ENCODE measurements at regions not wholly inside any gene's neighbourhood (a gene's known extent, or its start where the extent isn't known, plus 50 kb on each side); places are given as distances from the start of the nearest gene placed in this dataset.
"Not testable (repeated sequence)": the region's sequence is repeated elsewhere in the genome, so short reads cannot be mapped to it uniquely, and the experiment has no call there.

GRCh38 chr12:126428769-126429168, 1363.5 kb downstream of the AACS start:
- H3K36me3 Mint-ChIP-seq = no peaks in the 10 kb centered on the region
- no peak overlapping the region for H3K27ac Mint-ChIP-seq
- peaks cover 8% of the 10 kb centered on the region for H3K9me3 Mint-ChIP-seq (ENCODE audit: low read depth)
- no peaks in the 10 kb centered on the region for H3K4me1 Mint-ChIP-seq (ENCODE audit: low read depth)
- H3K4me3 Mint-ChIP-seq = no peak overlapping the region
- H3K27me3 Mint-ChIP-seq = no peaks in the 10 kb centered on the region

GRCh38 chr12:126430921-126431320, 1365.7 kb downstream of the AACS start:
- no peak overlapping the region for H3K4me3 Mint-ChIP-seq
- no peak overlapping the region for H3K27ac Mint-ChIP-seq
- H3K27me3 Mint-ChIP-seq = no peaks in the 10 kb centered on the region
- no peaks in the 10 kb centered on the region for H3K36me3 Mint-ChIP-seq
- H3K4me1 Mint-ChIP-seq (ENCODE audit: low read depth) = no peaks in the 10 kb centered on the region
- H3K9me3 Mint-ChIP-seq (ENCODE audit: low read depth) = peaks cover 8% of the 10 kb centered on the region

GRCh38 chr12:126431767-126432166, 1366.5 kb downstream of the AACS start:
- H3K27ac Mint-ChIP-seq = no peak overlapping the region
- no peaks in the 10 kb centered on the region for H3K4me1 Mint-ChIP-seq (ENCODE audit: low read depth)
- no peak overlapping the region for H3K4me3 Mint-ChIP-seq
- H3K9me3 Mint-ChIP-seq (ENCODE audit: low read depth) = peaks cover 8% of the 10 kb centered on the region
- no peaks in the 10 kb centered on the region for H3K36me3 Mint-ChIP-seq
- no peaks in the 10 kb centered on the region for H3K27me3 Mint-ChIP-seq

- H3K9me3 Mint-ChIP-seq (ENCODE audit: low read depth) = peaks cover 8% of the 10 kb centered on the region
- H3K27me3 Mint-ChIP-seq = no peaks in the 10 kb centered on the region
- no peaks in the 10 kb centered on the region for H3K4me1 Mint-ChIP-seq (ENCODE audit: low read depth)
- no peak overlapping the region for H3K27ac Mint-ChIP-seq
- H3K36me3 Mint-ChIP-seq = no peaks in the 10 kb centered on the region
- no peak overlapping the region for H3K4me3 Mint-ChIP-seq
Measured at GRCh38 chr12:126432780-126433179, 1367.5 kb downstream of the AACS start.

- H3K27ac Mint-ChIP-seq = no peak overlapping the region
- H3K4me3 Mint-ChIP-seq = no peak overlapping the region
- H3K9me3 Mint-ChIP-seq (ENCODE audit: low read depth) = peaks cover 7% of the 10 kb centered on the region
- no peaks in the 10 kb centered on the region for H3K36me3 Mint-ChIP-seq
- H3K4me1 Mint-ChIP-seq (ENCODE audit: low read depth) = no peaks in the 10 kb centered on the region
- no peaks in the 10 kb centered on the region for H3K27me3 Mint-ChIP-seq
Measured at GRCh38 chr12:126434412-126434985, 1369.3 kb downstream of the AACS start.

- Mint-ChIP-seq H3K4me3 (no peak overlapping the region), H3K9me3 (ENCODE audit: low read depth) (no peaks in the 10 kb centered on the region), H3K27me3 (no peaks in the 10 kb centered on the region), H3K36me3 (no peaks in the 10 kb centered on the region), H3K27ac (no peak overlapping the region), H3K4me1 (ENCODE audit: low read depth) (no peaks in the 10 kb centered on the region)
Measured at GRCh38 chr12:126436041-126436440, 1370.8 kb downstream of the AACS start.

- no peaks in the 10 kb centered on the region for H3K27me3 Mint-ChIP-seq
Measured at GRCh38 chr12:126437934-126438333, 1372.7 kb downstream of the AACS start.

GRCh38 chr12:126443977-126444376, 1378.7 kb downstream of the AACS start:
- no peaks in the 10 kb centered on the region for H3K27me3 Mint-ChIP-seq
- no peak overlapping the region for H3K27ac Mint-ChIP-seq
- H3K9me3 Mint-ChIP-seq (ENCODE audit: low read depth) = peaks cover 3% of the 10 kb centered on the region
- H3K36me3 Mint-ChIP-seq = no peaks in the 10 kb centered on the region
- H3K4me1 Mint-ChIP-seq (ENCODE audit: low read depth) = no peaks in the 10 kb centered on the region
- no peak overlapping the region for H3K4me3 Mint-ChIP-seq

More at GRCh38 chr12:126437934-126438333, 1372.7 kb downstream of the AACS start:
- Mint-ChIP-seq H3K36me3 (no peaks in the 10 kb centered on the region), H3K27ac (no peak overlapping the region), H3K9me3 (ENCODE audit: low read depth) (no peaks in the 10 kb centered on the region), H3K4me1 (ENCODE audit: low read depth) (no peaks in the 10 kb centered on the region), H3K4me3 (no peak overlapping the region)

- Mint-ChIP-seq H3K4me1 (ENCODE audit: low read depth) (no peaks in the 10 kb centered on the region), H3K27ac (no peak overlapping the region), H3K4me3 (no peak overlapping the region), H3K9me3 (ENCODE audit: low read depth) (peaks cover 3% of the 10 kb centered on the region), H3K27me3 (no peaks in the 10 kb centered on the region), H3K36me3 (no peaks in the 10 kb centered on the region)
Measured at GRCh38 chr12:126447346-126447745, 1382.1 kb downstream of the AACS start.

GRCh38 chr12:126451809-126452208, 1386.6 kb downstream of the AACS start:
- no peaks in the 10 kb centered on the region for H3K4me1 Mint-ChIP-seq (ENCODE audit: low read depth)
- H3K36me3 Mint-ChIP-seq = no peaks in the 10 kb centered on the region
- H3K27ac Mint-ChIP-seq = no peak overlapping the region
- no peaks in the 10 kb centered on the region for H3K9me3 Mint-ChIP-seq (ENCODE audit: low read depth)
- H3K4me3 Mint-ChIP-seq = no peak overlapping the region
- H3K27me3 Mint-ChIP-seq = no peaks in the 10 kb centered on the region

- not testable (repeated sequence) for H3K9me3 Mint-ChIP-seq (ENCODE audit: low read depth); H3K27me3 Mint-ChIP-seq
Measured at GRCh38 chr12:126452686-126453085, 1387.5 kb downstream of the AACS start.

GRCh38 chr12:126454581-126454980, 1389.3 kb downstream of the AACS start:
- Mint-ChIP-seq H3K27ac (no peak overlapping the region), H3K4me1 (ENCODE audit: low read depth) (no peaks in the 10 kb centered on the region), H3K9me3 (ENCODE audit: low read depth) (no peaks in the 10 kb centered on the region), H3K4me3 (no peak overlapping the region), H3K36me3 (no peaks in the 10 kb centered on the region), H3K27me3 (no peaks in the 10 kb centered on the region)

More at GRCh38 chr12:126452686-126453085, 1387.5 kb downstream of the AACS start:
- not testable (repeated sequence) for H3K4me3 Mint-ChIP-seq; H3K4me1 Mint-ChIP-seq (ENCODE audit: low read depth); H3K27ac Mint-ChIP-seq; H3K36me3 Mint-ChIP-seq

GRCh38 chr12:126457776-126458175, 1392.5 kb downstream of the AACS start:
- Mint-ChIP-seq H3K4me3 (no peak overlapping the region), H3K27me3 (no peaks in the 10 kb centered on the region), H3K4me1 (ENCODE audit: low read depth) (no peaks in the 10 kb centered on the region), H3K36me3 (no peaks in the 10 kb centered on the region), H3K9me3 (ENCODE audit: low read depth) (no peaks in the 10 kb centered on the region), H3K27ac (no peak overlapping the region)

GRCh38 chr12:126464153-126464552, 1398.9 kb downstream of the AACS start:
- Mint-ChIP-seq H3K27me3 (no peaks in the 10 kb centered on the region), H3K9me3 (ENCODE audit: low read depth) (no peaks in the 10 kb centered on the region), H3K27ac (no peak overlapping the region), H3K36me3 (no peaks in the 10 kb centered on the region), H3K4me3 (no peak overlapping the region), H3K4me1 (ENCODE audit: low read depth) (no peaks in the 10 kb centered on the region)

GRCh38 chr12:126469211-126469610, 1404.0 kb downstream of the AACS start:
- no peaks in the 10 kb centered on the region for H3K4me1 Mint-ChIP-seq (ENCODE audit: low read depth)
- H3K27me3 Mint-ChIP-seq = no peaks in the 10 kb centered on the region
- H3K9me3 Mint-ChIP-seq (ENCODE audit: low read depth) = peaks cover 4% of the 10 kb centered on the region
- no peak overlapping the region for H3K27ac Mint-ChIP-seq
- no peaks in the 10 kb centered on the region for H3K36me3 Mint-ChIP-seq
- no peak overlapping the region for H3K4me3 Mint-ChIP-seq

- Mint-ChIP-seq H3K9me3 (ENCODE audit: low read depth) (peaks cover 13% of the 10 kb centered on the region), H3K4me3 (no peak overlapping the region), H3K4me1 (ENCODE audit: low read depth) (no peaks in the 10 kb centered on the region), H3K27ac (no peak overlapping the region), H3K36me3 (no peaks in the 10 kb centered on the region), H3K27me3 (no peaks in the 10 kb centered on the region)
Measured at GRCh38 chr12:126474703-126475102, 1409.5 kb downstream of the AACS start.
